ENCODE measurements at regions not wholly inside any gene's neighbourhood (a gene's known extent, or its start where the extent isn't known, plus 50 kb on each side); places are given as distances from the start of the nearest gene placed in this dataset.

GRCh38 chr4:80140194-80140593, 57.1 kb upstream of the PRDM8 start:
- peak; percentile 36 for DNase-seq (ENCODE audit: low read depth)
- H3K4me3 ChIP-seq (ENCODE audit: low read depth, low read length): no peak overlapping the region

DNA sequence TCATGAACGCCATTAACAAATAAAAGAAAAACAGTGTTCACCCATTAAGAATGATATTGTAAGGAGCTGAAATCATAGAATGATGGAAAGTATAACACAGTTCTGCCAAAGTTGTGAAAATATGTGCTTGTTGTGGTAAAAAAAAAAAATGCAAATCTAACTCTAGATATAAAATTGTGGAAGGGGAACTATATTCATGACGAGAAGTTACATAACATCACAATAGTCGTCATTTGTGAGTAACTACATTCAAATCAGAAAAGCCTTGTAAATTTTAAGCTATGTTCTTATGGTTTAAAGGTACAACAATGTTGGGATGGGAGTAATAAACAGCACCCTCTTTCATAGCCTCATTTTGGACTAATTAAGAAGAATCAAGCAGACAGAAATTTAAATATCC, 57.6 kb upstream of the PRDM8 start:
- TF ChIP-seq MAX (IDR thresholded peaks at IDR 0.05; ENCODE audit: low read depth, low read length): no peak
- no peak for TF ChIP-seq POLR2A (IDR thresholded peaks at IDR 0.05; ENCODE audit: extremely low read depth, insufficient read length)
- TF ChIP-seq MYC (IDR thresholded peaks at IDR 0.05; ENCODE audit: low read depth, low read length): no peak
- no peak for TF ChIP-seq CTCF (IDR thresholded peaks at IDR 0.05; ENCODE audit: low read depth, low read length)
- DNase-seq (ENCODE audit: low read depth): peak; percentile 38

More at GRCh38 chr4:80140194-80140593, 57.1 kb upstream of the PRDM8 start:
- no peak for TF ChIP-seq MAX (IDR thresholded peaks at IDR 0.05; ENCODE audit: low read depth, low read length)
- TF ChIP-seq CTCF (IDR thresholded peaks at IDR 0.05; ENCODE audit: low read depth, low read length): no peak
- TF ChIP-seq POLR2A (IDR thresholded peaks at IDR 0.05; ENCODE audit: extremely low read depth, insufficient read length): no peak
- TF ChIP-seq MYC (IDR thresholded peaks at IDR 0.05; ENCODE audit: low read depth, low read length): no peak

GRCh38 chr4:80138551-80139538, 58.5 kb upstream of the PRDM8 start:
- peak; percentile 89 for DNase-seq (ENCODE audit: low read depth)
- H3K4me3 ChIP-seq (ENCODE audit: low read depth, low read length): no peak overlapping the region
- TF ChIP-seq MYC (IDR thresholded peaks at IDR 0.05; ENCODE audit: low read depth, low read length) (peak; percentile 63), CTCF (IDR thresholded peaks at IDR 0.05; ENCODE audit: low read depth, low read length) (no peak), MAX (IDR thresholded peaks at IDR 0.05; ENCODE audit: low read depth, low read length) (peak; percentile 71), POLR2A (IDR thresholded peaks at IDR 0.05; ENCODE audit: extremely low read depth, insufficient read length) (no peak)

More for the DNA sequence above, 57.6 kb upstream of the PRDM8 start:
- H3K4me3 ChIP-seq (ENCODE audit: low read depth, low read length): no peak overlapping the region

- no peak for TF ChIP-seq MAX (IDR thresholded peaks at IDR 0.05; ENCODE audit: low read depth, low read length)
- no peak for TF ChIP-seq MYC (IDR thresholded peaks at IDR 0.05; ENCODE audit: low read depth, low read length)
- no peak for TF ChIP-seq CTCF (IDR thresholded peaks at IDR 0.05; ENCODE audit: low read depth, low read length)
- TF ChIP-seq POLR2A (IDR thresholded peaks at IDR 0.05; ENCODE audit: extremely low read depth, insufficient read length): no peak
- no peak for DNase-seq (ENCODE audit: low read depth)
- no peak overlapping the region for H3K4me3 ChIP-seq (ENCODE audit: low read depth, low read length)
These were observed 59.7 kb upstream of the PRDM8 start for GRCh38 chr4:80137631-80138030.

GRCh38 chr4:80136270-80136669, 61.0 kb upstream of the PRDM8 start:
- H3K4me3 ChIP-seq (ENCODE audit: low read depth, low read length): no peak overlapping the region
- no peak for DNase-seq (ENCODE audit: low read depth)
- TF ChIP-seq CTCF (IDR thresholded peaks at IDR 0.05; ENCODE audit: low read depth, low read length) (no peak), MYC (IDR thresholded peaks at IDR 0.05; ENCODE audit: low read depth, low read length) (no peak), POLR2A (IDR thresholded peaks at IDR 0.05; ENCODE audit: extremely low read depth, insufficient read length) (no peak), MAX (IDR thresholded peaks at IDR 0.05; ENCODE audit: low read depth, low read length) (no peak)

Data from NB4 (cell line).